Renal cortex interstitium (tissue), 11 donors: ENCODE measurements at regions not wholly inside any gene's neighbourhood (a gene's known extent, or its start where the extent isn't known, plus 50 kb on each side); places are given as distances from the start of the nearest gene placed in this dataset.
"Not testable (repeated sequence)": the region's sequence is repeated elsewhere in the genome, so short reads cannot be mapped to it uniquely, and the experiment has no call there.

Experiments used
- DNase-seq, 11 donors: peaks; one replicate each; pipeline ENCODE4 v3.0.0-alpha.2; 2013; ENCODE audit warnings: low read depth in 9 of 11, low spot score in 4 of 11; ENCODE audit errors: extremely low read depth in 1 of 11

DNA sequence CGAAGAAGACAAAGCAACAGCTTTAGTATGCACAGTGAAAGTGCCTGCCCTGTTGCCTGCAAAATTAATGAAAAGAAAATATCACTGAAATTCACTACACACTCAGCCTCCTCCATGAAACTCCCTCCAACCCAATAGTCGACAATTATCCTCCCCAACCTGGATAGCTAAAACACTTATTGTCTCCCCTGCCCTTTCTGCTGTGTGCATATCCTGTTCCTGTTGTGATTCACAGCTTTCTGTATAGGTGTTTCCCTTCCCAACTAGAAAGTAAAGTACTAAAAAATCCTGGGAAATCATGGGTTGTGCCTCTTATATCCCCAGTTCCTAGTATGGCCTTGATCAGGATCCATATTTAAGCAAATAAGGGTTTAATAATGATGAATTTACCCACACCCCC is 412.1 kb downstream of the LTN1 start:
- no peak for DNase-seq

DNA sequence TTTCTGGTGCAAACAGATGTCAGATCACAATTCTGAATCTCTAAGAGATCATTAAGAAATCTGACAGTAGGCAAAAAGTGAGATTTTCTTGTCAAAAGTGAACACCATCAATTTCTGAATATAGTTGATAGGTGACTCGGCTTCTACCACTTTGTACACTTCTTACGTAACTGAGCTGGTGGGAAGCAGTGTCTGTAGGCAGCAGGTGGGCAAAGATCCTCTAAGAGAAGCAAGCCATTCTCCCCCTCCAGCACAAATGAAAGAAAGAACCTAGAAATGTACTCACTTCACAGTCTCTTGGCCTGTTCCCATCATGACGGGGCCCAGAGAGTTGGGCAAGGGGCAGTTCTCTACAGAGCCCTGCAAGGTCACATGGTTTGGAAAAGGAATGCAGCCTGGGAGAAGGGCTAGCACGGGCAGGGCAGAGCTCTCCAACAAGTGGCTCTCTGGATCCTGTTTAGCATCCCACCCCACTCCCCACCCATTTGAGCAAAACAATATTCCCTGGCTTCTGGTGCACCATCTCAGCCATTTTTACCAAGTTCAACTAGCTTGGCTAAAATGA is 412.6 kb downstream of the LTN1 start:
- no peak for DNase-seq

- no peak for DNase-seq
These were observed 424.0 kb downstream of the LTN1 start for GRCh38 chr21:28568692-28569091.

DNA sequence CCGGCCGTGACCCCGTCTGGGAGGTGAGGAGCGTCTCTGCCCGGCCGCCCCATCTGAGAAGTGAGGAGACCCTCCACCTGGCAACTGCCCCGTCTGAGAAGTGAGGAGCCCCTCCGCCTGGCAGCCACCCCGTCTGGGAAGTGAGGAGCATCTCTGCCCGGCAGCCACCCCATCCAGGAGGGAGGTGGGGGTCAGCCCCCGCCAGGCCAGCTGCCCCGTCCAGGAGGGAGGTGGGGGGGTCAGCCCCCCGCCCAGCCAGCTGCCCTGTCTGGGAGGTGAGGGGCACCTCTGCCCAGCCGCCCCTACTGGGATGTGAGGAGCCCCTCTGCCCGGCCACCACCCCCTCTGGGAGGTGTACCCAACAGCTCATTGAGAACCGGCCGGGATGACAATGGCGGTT is 428.7 kb downstream of the LTN1 start:
- not testable (repeated sequence) for DNase-seq

- DNase-seq: no peak
These were observed 430.9 kb downstream of the LTN1 start for GRCh38 chr21:28561772-28562171.

GRCh38 chr21:28554660-28555475 is 437.8 kb downstream of the LTN1 start:
- DNase-seq: no peak

- DNase-seq: no peak
These were observed 442.4 kb downstream of the LTN1 start for GRCh38 chr21:28550057-28550825.

- DNase-seq: no peak
These were observed 444.4 kb downstream of the LTN1 start for GRCh38 chr21:28548291-28548690.

GRCh38 chr21:28547766-28548165 is 444.9 kb downstream of the LTN1 start:
- DNase-seq: no peak

GRCh38 chr21:28543975-28544374 is 448.7 kb downstream of the LTN1 start:
- DNase-seq: no peak

GRCh38 chr21:28541371-28542112 is 451.1 kb downstream of the LTN1 start:
- no peak for DNase-seq

- DNase-seq: no peak
These were observed 452.2 kb downstream of the LTN1 start for GRCh38 chr21:28540514-28540913.

- DNase-seq: no peak
These were observed 453.1 kb downstream of the LTN1 start for GRCh38 chr21:28539623-28539988.

DNA sequence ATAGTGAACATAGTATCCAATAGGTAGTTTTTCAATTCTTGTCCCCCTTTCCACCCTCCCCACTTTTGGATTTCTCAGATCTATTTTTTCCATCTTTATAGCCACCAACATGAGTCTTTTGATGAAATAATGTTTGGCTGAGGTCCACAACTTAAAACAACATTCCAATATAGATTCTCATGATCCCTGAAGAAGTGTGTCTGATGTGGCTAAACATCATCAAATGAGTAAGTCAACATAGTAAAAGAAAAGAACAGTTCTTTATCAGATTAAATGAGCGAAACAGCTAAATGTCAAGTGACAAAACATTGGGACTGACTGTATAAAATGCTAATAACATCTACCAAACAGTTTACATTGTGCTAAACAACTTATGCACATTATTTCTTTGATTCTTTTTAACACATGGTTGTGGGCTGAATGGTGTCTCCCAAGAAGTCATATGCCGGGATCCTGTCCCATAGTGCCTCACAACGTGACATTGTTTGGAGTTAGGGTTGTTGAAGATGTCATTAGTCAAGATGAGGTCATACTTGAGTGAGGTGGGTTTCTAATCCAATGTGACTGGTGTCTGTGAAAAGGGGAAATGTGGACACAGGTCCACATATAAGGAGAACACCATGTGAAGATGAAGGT is 453.6 kb downstream of the LTN1 start:
- DNase-seq: no peak

GRCh38 chr21:28537371-28538079 is 455.2 kb downstream of the LTN1 start:
- DNase-seq: no peak

DNA sequence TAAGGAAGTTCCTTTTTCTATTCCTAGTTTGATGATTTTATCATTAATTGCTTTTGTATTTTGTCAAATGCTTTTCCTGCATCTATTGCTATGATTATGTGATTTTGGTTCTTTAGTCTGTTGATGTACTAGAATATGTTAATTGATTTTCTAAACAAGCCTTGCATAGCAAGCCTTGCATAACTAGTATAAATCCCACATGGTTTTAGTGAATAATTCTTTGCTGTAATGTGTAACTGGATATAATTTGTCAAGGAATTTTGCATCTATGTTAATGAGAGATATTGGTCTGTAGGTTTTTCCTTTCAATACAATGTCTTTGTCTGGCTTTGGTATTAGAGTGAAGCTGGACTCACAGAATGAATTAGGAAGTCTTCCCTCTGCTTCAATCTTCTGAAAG is 460.2 kb downstream of the LTN1 start:
- no peak for DNase-seq

- DNase-seq: no peak
These were observed 469.3 kb downstream of the LTN1 start for GRCh38 chr21:28523367-28523766.

- peak in 2 of 11 donors; percentile 15 to 21 for DNase-seq
These were observed 470.5 kb downstream of the LTN1 start for GRCh38 chr21:28522014-28522799.
